ENCODE measurements at regions not wholly inside any gene's neighbourhood (a gene's known extent, or its start where the extent isn't known, plus 50 kb on each side); places are given as distances from the start of the nearest gene placed in this dataset.

GRCh38 chr3:132847849-132848625 is 125.8 kb upstream of the NPHP3 start:
- DNase-seq (ENCODE audit: low read depth): no peak
- Histone ChIP-seq H3K27me3 (ENCODE audit: control insufficient read depth, insufficient read depth, low read length) (no peaks in the 10 kb centered on the region), H3K36me3 (ENCODE audit: control insufficient read depth, insufficient read depth, low read length) (no peaks in the 10 kb centered on the region), H3K4me3 (ENCODE audit: low read depth, low read length) (no peak overlapping the region)
- no peak for TF ChIP-seq CTCF (IDR thresholded peaks at IDR 0.05; ENCODE audit: insufficient read depth, low read length, poor library complexity, severe bottlenecking)

- Histone ChIP-seq H3K4me3 (ENCODE audit: low read depth, low read length) (no peak overlapping the region), H3K36me3 (ENCODE audit: control insufficient read depth, insufficient read depth, low read length) (no peaks in the 10 kb centered on the region), H3K27me3 (ENCODE audit: control insufficient read depth, insufficient read depth, low read length) (no peaks in the 10 kb centered on the region)
- no peak for DNase-seq (ENCODE audit: low read depth)
- TF ChIP-seq CTCF (IDR thresholded peaks at IDR 0.05; ENCODE audit: insufficient read depth, low read length, poor library complexity, severe bottlenecking): no peak
These were observed 121.8 kb upstream of the NPHP3 start for GRCh38 chr3:132843851-132844553.

- no peaks in the 10 kb centered on the region for H3K27me3 ChIP-seq (ENCODE audit: control insufficient read depth, insufficient read depth, low read length)
- no peak for DNase-seq (ENCODE audit: low read depth)
- no peaks in the 10 kb centered on the region for H3K36me3 ChIP-seq (ENCODE audit: control insufficient read depth, insufficient read depth, low read length)
- H3K4me3 ChIP-seq (ENCODE audit: low read depth, low read length): no peak overlapping the region
- no peak for TF ChIP-seq CTCF (IDR thresholded peaks at IDR 0.05; ENCODE audit: insufficient read depth, low read length, poor library complexity, severe bottlenecking)
These were observed 121.1 kb upstream of the NPHP3 start for GRCh38 chr3:132843349-132843748.

GRCh38 chr3:132841621-132842020 is 119.4 kb upstream of the NPHP3 start:
- no peaks in the 10 kb centered on the region for H3K27me3 ChIP-seq (ENCODE audit: control insufficient read depth, insufficient read depth, low read length)
- H3K4me3 ChIP-seq (ENCODE audit: low read depth, low read length): no peak overlapping the region
- no peak for TF ChIP-seq CTCF (IDR thresholded peaks at IDR 0.05; ENCODE audit: insufficient read depth, low read length, poor library complexity, severe bottlenecking)
- no peaks in the 10 kb centered on the region for H3K36me3 ChIP-seq (ENCODE audit: control insufficient read depth, insufficient read depth, low read length)
- no peak for DNase-seq (ENCODE audit: low read depth)

- no peaks in the 10 kb centered on the region for H3K27me3 ChIP-seq (ENCODE audit: control insufficient read depth, insufficient read depth, low read length)
- no peaks in the 10 kb centered on the region for H3K36me3 ChIP-seq (ENCODE audit: control insufficient read depth, insufficient read depth, low read length)
- no peak for TF ChIP-seq CTCF (IDR thresholded peaks at IDR 0.05; ENCODE audit: insufficient read depth, low read length, poor library complexity, severe bottlenecking)
- DNase-seq (ENCODE audit: low read depth): no peak
- H3K4me3 ChIP-seq (ENCODE audit: low read depth, low read length): no peak overlapping the region
These were observed 118.0 kb upstream of the NPHP3 start for GRCh38 chr3:132840201-132840700.
